AG04450 (cell line): ENCODE measurements at regions not wholly inside any gene's neighbourhood (a gene's known extent, or its start where the extent isn't known, plus 50 kb on each side); places are given as distances from the start of the nearest gene placed in this dataset.

Experiments
- CTCF ChIA-PET: fragments of 300-600, 350-600 bp; formaldehyde crosslinking; extraction: SDS; loops from one replicate; lab custom pipeline; 2022; ENCODE audit warnings: antibody characterized with exemption, inconsistent platforms; lab: Charles Lee
- POLR2A ChIA-PET: fragments of 350-600 bp; formaldehyde crosslinking; extraction: SDS; loops from one replicate; lab custom pipeline; 2021; ENCODE audit warnings: antibody characterized with exemption, inconsistent platforms; lab: Yijun Ruan, JAX
- DNase-seq: peaks from one replicate; pipeline ENCODE4 v3.0.0-alpha.2; 2011; ENCODE audit warnings: low read depth, low spot score
- H3K27ac ChIP-seq: one replicate; pipeline ENCODE4 v1.5.1; 2012; ENCODE audit warnings: low read depth, low read length, control low read depth
- H3K27me3 ChIP-seq: one replicate; pipeline ENCODE4 v1.6.0; 2012; ENCODE audit warnings: low read length; ENCODE audit not compliant: control insufficient read depth, insufficient read depth
- H3K4me3 ChIP-seq: 2 replicates; pipeline ENCODE4 v1.5.1; 2011; ENCODE audit warnings: mild to moderate bottlenecking, low read depth, low read length, control low read depth
- H3K9me3 ChIP-seq: 2 replicates; pipeline ENCODE4 v1.5.1; 2012; ENCODE audit warnings: low read length; ENCODE audit not compliant: control insufficient read depth, insufficient read depth
- TF ChIP-seq, protein P1 (sequence below): IDR thresholded peaks from 2 replicates; pipeline ENCODE4 v1.5.1; 2011; ENCODE audit warnings: low read depth, low read length, control low read depth, inconsistent platforms

GRCh38 chr7:86999750-87000149 lies 59.7 kb downstream of the ELAPOR2 start:
- Histone ChIP-seq H3K9me3 (no peaks in the 10 kb centered on the region), H3K27me3 (no peaks in the 10 kb centered on the region), H3K27ac (no peak overlapping the region), H3K4me3 (no peak overlapping the region)
- no peak for DNase-seq
- TF ChIP-seq, protein P1, sequence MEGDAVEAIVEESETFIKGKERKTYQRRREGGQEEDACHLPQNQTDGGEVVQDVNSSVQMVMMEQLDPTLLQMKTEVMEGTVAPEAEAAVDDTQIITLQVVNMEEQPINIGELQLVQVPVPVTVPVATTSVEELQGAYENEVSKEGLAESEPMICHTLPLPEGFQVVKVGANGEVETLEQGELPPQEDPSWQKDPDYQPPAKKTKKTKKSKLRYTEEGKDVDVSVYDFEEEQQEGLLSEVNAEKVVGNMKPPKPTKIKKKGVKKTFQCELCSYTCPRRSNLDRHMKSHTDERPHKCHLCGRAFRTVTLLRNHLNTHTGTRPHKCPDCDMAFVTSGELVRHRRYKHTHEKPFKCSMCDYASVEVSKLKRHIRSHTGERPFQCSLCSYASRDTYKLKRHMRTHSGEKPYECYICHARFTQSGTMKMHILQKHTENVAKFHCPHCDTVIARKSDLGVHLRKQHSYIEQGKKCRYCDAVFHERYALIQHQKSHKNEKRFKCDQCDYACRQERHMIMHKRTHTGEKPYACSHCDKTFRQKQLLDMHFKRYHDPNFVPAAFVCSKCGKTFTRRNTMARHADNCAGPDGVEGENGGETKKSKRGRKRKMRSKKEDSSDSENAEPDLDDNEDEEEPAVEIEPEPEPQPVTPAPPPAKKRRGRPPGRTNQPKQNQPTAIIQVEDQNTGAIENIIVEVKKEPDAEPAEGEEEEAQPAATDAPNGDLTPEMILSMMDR = no peak
- ChIA-PET CTCF (no interaction called here), POLR2A (no interaction called here)

GRCh38 chr7:86995814-86996213 lies 63.6 kb downstream of the ELAPOR2 start:
- no peak overlapping the region for H3K4me3 ChIP-seq
- H3K9me3 ChIP-seq = no peaks in the 10 kb centered on the region
- H3K27ac ChIP-seq = no peak overlapping the region
- H3K27me3 ChIP-seq = no peaks in the 10 kb centered on the region
- POLR2A ChIA-PET = no interaction called here
- CTCF ChIA-PET = no interaction called here
- TF ChIP-seq, protein P1 = no peak
- DNase-seq = no peak

- Histone ChIP-seq H3K27me3 (no peaks in the 10 kb centered on the region), H3K4me3 (no peak overlapping the region), H3K27ac (no peak overlapping the region), H3K9me3 (no peaks in the 10 kb centered on the region)
- ChIA-PET CTCF (no interaction called here), POLR2A (no interaction called here)
- no peak for DNase-seq
- TF ChIP-seq, protein P1 = no peak
Observed at GRCh38 chr7:86995052-86995725, 64.3 kb downstream of the ELAPOR2 start.

GRCh38 chr7:86991771-86992191 lies 67.7 kb downstream of the ELAPOR2 start:
- H3K4me3 ChIP-seq = no peak overlapping the region
- H3K27ac ChIP-seq = no peak overlapping the region
- CTCF ChIA-PET = no interaction called here
- POLR2A ChIA-PET = no interaction called here
- H3K27me3 ChIP-seq = no peaks in the 10 kb centered on the region
- TF ChIP-seq, protein P1 = no peak
- DNase-seq = no peak
- H3K9me3 ChIP-seq = no peaks in the 10 kb centered on the region

DNA sequence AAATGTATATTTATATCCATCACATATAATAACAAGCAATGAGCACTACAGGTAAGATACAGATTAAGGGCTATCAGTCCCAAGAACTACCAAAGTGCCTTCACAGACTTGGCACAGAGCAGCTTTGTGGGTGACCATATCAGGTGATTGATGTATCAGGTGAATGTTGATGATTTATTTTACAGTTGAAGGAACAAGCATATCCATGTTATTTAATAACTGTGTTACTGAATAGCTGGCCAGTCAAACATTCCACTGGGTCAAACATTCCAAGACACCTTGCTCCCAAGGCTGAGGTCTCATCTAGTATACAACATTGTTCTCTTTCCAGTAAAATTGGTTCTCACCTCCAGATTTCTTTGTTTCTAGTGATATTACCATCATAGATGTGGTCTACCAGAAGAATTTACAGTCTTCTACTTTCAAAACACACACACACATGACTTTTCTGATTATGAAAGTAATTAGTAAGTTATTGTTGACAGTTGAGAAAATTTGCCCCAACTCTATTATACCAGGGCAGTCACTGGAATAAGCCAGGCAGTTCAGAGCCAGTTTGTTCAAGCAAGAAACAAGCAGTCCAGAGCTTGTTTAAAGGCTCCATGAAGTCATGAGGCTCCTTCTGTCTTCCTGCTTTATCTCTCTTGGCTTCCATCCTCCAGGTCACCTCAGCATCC lies 68.2 kb downstream of the ELAPOR2 start:
- ChIA-PET POLR2A (no interaction called here), CTCF (no interaction called here)
- TF ChIP-seq, protein P1 = no peak
- no peak overlapping the region for H3K27ac ChIP-seq
- no peaks in the 10 kb centered on the region for H3K27me3 ChIP-seq
- no peak for DNase-seq
- no peak overlapping the region for H3K4me3 ChIP-seq
- H3K9me3 ChIP-seq = no peaks in the 10 kb centered on the region
